SK-N-SH (cell line): ENCODE measurements at regions not wholly inside any gene's neighbourhood (a gene's known extent, or its start where the extent isn't known, plus 50 kb on each side); places are given as distances from the start of the nearest gene placed in this dataset.

Experiments used
- CTCF ChIA-PET: fragments of 300-600, 350-600 bp; formaldehyde crosslinking; extraction: SDS; loops from one replicate; lab custom pipeline; 2021; lab: Yijun Ruan, JAX
- POLR2A ChIA-PET: fragments of 350-600 bp; sonication (Branson Sonifier 250); formaldehyde crosslinking; extraction: SDS; loops from one replicate; lab custom pipeline; 2020; ENCODE audit warnings: antibody characterized with exemption, inconsistent platforms; lab: Yijun Ruan, JAX
- DNase-seq: peaks from one replicate; pipeline ENCODE4 v3.0.0; 2012
- H2AFZ ChIP-seq: fragments of 200-600 bp; sonication (generic); 2 replicates; pipeline ENCODE4 v1.8.1; 2016; ENCODE audit warnings: antibody characterized with exemption, mild to moderate bottlenecking, low read depth
- H3F3A ChIP-seq: fragments of 200-600 bp; sonication (generic); replicated peaks from 2 replicates; pipeline ENCODE3; 2016; ENCODE audit warnings: antibody characterized with exemption, mild to moderate bottlenecking; ENCODE audit not compliant: insufficient read depth
- H3K27ac ChIP-seq, 2 experiments: fragments of 200-500 bp in 1 of 2; fragments of 200-600 bp in 1 of 2; sonication (Bioruptor generic) in 1 of 2; sonication (generic), shearing (Covaris generic) in 1 of 2; 2 replicates each; pipeline versions ENCODE4 v1.5.1 to v1.6.1; 2014 to 2016; ENCODE audit warnings: low read depth in 2 of 2, inconsistent platforms in 1 of 2, low read length in 1 of 2, mild to moderate bottlenecking in 1 of 2, mixed read lengths in 1 of 2
- H3K27me3 ChIP-seq: fragments of 200-600 bp; sonication (generic), shearing (Covaris generic); 2 replicates; pipeline ENCODE4 v1.6.1; 2016; ENCODE audit warnings: mixed run types; ENCODE audit not compliant: insufficient read depth
- H3K36me3 ChIP-seq, 2 experiments: fragments of 200-500 bp in 1 of 2; fragments of 200-600 bp in 1 of 2; sonication (Bioruptor generic) in 1 of 2; sonication (generic) in 1 of 2; replicated peaks in 1 of 2; 2 replicates each; pipeline versions ENCODE3 to v1.5.1; 2014 to 2016; ENCODE audit warnings: low read length in 1 of 2, mild to moderate bottlenecking in 1 of 2; ENCODE audit not compliant: insufficient read depth in 2 of 2, control insufficient read depth in 1 of 2
- H3K4me1 ChIP-seq, 2 experiments: fragments of 200-500 bp in 1 of 2; fragments of 200-600 bp in 1 of 2; sonication (Bioruptor generic) in 1 of 2; sonication (generic), shearing (Covaris generic) in 1 of 2; 2 replicates each; pipeline versions ENCODE4 v1.5.1 to v1.6.1; 2014 to 2016; ENCODE audit warnings: low read depth in 1 of 2, low read length in 1 of 2, mixed run types in 1 of 2; ENCODE audit not compliant: insufficient read depth in 2 of 2, control insufficient read depth in 1 of 2
- H3K4me2 ChIP-seq: fragments of 200-600 bp; sonication (generic), shearing (Covaris generic); 2 replicates; pipeline ENCODE4 v1.6.1; 2017; ENCODE audit warnings: mixed run types
- H3K4me3 ChIP-seq, 2 experiments: fragments of 200-500 bp in 1 of 2; fragments of 200-600 bp in 1 of 2; sonication (Bioruptor generic) in 1 of 2; sonication (generic), shearing (Covaris generic) in 1 of 2; 2 replicates each; pipeline versions ENCODE4 v1.5.1 to v1.8.1; 2014 to 2016; ENCODE audit warnings: low read depth in 2 of 2, inconsistent platforms in 1 of 2, low read length in 1 of 2, mild to moderate bottlenecking in 1 of 2, mixed read lengths in 1 of 2, moderate library complexity in 1 of 2
- H3K79me2 ChIP-seq: fragments of 200-600 bp; sonication (generic); 2 replicates; pipeline ENCODE4 v1.8.1; 2017; ENCODE audit warnings: mild to moderate bottlenecking; ENCODE audit not compliant: insufficient read depth
- H3K9ac ChIP-seq: fragments of 200-600 bp; sonication (generic); 2 replicates; pipeline ENCODE4 v1.6.1; 2017; ENCODE audit warnings: mixed run types
- H3K9me2 ChIP-seq: fragments of 200-600 bp; sonication (generic); 2 replicates; pipeline ENCODE4 v1.6.1; 2017; ENCODE audit warnings: mixed run types
- H3K9me3 ChIP-seq: fragments of 200-600 bp; sonication (generic); 2 replicates; pipeline ENCODE4 v1.6.1; 2017; ENCODE audit warnings: mixed run types, mild to moderate bottlenecking, moderate library complexity
- H4K20me1 ChIP-seq: fragments of 200-600 bp; sonication (generic); 2 replicates; pipeline ENCODE4 v1.6.1; 2017; ENCODE audit warnings: mild to moderate bottlenecking, mixed run types; ENCODE audit not compliant: insufficient read depth
- CHD2 ChIP-seq: fragments of 150-350 bp; IDR thresholded peaks from 2 replicates; pipeline ENCODE4 v1.6.1; 2018; ENCODE audit warnings: low read length; ENCODE audit not compliant: partially characterized antibody
- EZH2phosphoT487 ChIP-seq: fragments of 200-600 bp; sonication (generic); IDR thresholded peaks from 2 replicates; pipeline ENCODE4 v1.6.1; 2017; ENCODE audit warnings: low read depth, mixed run types, mild to moderate bottlenecking, antibody characterized with exemption, moderate library complexity, borderline replicate concordance
- FOSL2 ChIP-seq: IDR thresholded peaks from 2 replicates; pipeline ENCODE4 v1.4.0; 2012; ENCODE audit warnings: low read depth, mild to moderate bottlenecking, moderate library complexity, borderline replicate concordance
- GABPA ChIP-seq: IDR thresholded peaks from 2 replicates; pipeline ENCODE4 v1.4.0; 2012; ENCODE audit warnings: low read depth, mild to moderate bottlenecking
- GATA2 ChIP-seq: sonication (generic); formaldehyde crosslinking; IDR thresholded peaks from 2 replicates; pipeline ENCODE4 v1.5.0; 2020; ENCODE audit warnings: mild to moderate bottlenecking, missing genetic modification reagents
- NFIC ChIP-seq: IDR thresholded peaks from 2 replicates; pipeline ENCODE4 v1.4.0; 2012; ENCODE audit warnings: borderline replicate concordance
- NRF1 ChIP-seq: IDR thresholded peaks from 2 replicates; pipeline ENCODE4 v1.6.1; 2012; ENCODE audit warnings: low read depth, mild to moderate bottlenecking, low read length
- POLR2AphosphoS5 ChIP-seq: IDR thresholded peaks from 2 replicates; pipeline ENCODE4 v1.6.1; 2012; ENCODE audit warnings: low read depth, low read length
- RCOR1 ChIP-seq: fragments of 150-350 bp; IDR thresholded peaks from 2 replicates; pipeline ENCODE4 v1.6.1; 2017; ENCODE audit warnings: antibody characterized with exemption, low read length
- RXRA ChIP-seq: IDR thresholded peaks from 2 replicates; pipeline ENCODE4 v1.4.0; 2012; ENCODE audit warnings: low read depth, mild to moderate bottlenecking, borderline replicate concordance
- SMC3 ChIP-seq: IDR thresholded peaks from 2 replicates; pipeline ENCODE4 v1.6.1; 2012; ENCODE audit warnings: low read depth, low read length, improper control_type of control experiment
- TAF1 ChIP-seq: IDR thresholded peaks from 2 replicates; pipeline ENCODE4 v1.6.1; 2012; ENCODE audit warnings: low read depth, mild to moderate bottlenecking, low read length, moderate library complexity, borderline replicate concordance
- TCF12 ChIP-seq: IDR thresholded peaks from 2 replicates; pipeline ENCODE4 v1.4.0; 2012
- TEAD4 ChIP-seq: IDR thresholded peaks from 2 replicates; pipeline ENCODE4 v1.4.0; 2012; ENCODE audit warnings: mild to moderate bottlenecking, borderline replicate concordance; ENCODE audit not compliant: insufficient read depth
- WGBS: methylation state at CpG from one replicate; pipeline ENCODE4 v1.1.6; 2017; ENCODE audit warnings: low lambda C conversion rate; 5-methylcytosine and 5-hydroxymethylcytosine counted together
- TF ChIP-seq, protein P1 (sequence below): IDR thresholded peaks from 2 replicates; pipeline ENCODE4 v1.4.0; 2012; ENCODE audit warnings: low read depth, borderline replicate concordance
- TF ChIP-seq, protein P2 (sequence below): fragments of 150-350 bp; IDR thresholded peaks from 2 replicates; pipeline ENCODE4 v1.6.1; 2017; ENCODE audit warnings: antibody characterized with exemption, low read length, low read depth, borderline replicate concordance
- TF ChIP-seq, protein P3 (sequence below): IDR thresholded peaks from 2 replicates; pipeline ENCODE4; 2012
- TF ChIP-seq, protein P4 (sequence below): IDR thresholded peaks from 2 replicates; pipeline ENCODE4 v1.4.0; 2012; ENCODE audit warnings: low read depth, borderline replicate concordance

DNA sequence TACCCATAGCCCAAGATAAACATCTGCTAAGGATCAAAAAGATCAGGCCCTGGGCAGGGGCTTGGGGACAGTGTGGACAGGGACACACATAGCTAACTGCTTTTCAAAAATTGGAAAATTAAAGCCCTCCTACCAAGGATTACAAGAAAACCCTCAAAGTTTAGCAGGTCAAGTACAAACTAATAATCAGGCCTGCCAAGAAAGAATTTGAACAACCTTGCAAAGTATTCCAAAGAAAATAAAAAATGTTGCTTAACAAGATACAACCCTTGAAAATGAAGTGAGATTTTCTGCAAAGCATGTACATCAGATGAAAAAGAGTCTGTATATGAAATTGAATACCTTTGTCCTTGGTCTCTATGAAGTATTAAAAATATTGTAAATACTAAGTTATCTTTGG lies 67.3 kb downstream of the KLF12 start:
- TF ChIP-seq, protein P1, sequence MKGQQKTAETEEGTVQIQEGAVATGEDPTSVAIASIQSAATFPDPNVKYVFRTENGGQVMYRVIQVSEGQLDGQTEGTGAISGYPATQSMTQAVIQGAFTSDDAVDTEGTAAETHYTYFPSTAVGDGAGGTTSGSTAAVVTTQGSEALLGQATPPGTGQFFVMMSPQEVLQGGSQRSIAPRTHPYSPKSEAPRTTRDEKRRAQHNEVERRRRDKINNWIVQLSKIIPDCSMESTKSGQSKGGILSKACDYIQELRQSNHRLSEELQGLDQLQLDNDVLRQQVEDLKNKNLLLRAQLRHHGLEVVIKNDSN, result no peak
- TF ChIP-seq POLR2AphosphoS5, result no peak
- TF ChIP-seq FOSL2, result no peak
- TF ChIP-seq SMC3, result no peak
- no peak for TF ChIP-seq RXRA
- TF ChIP-seq TEAD4, result no peak
- TF ChIP-seq CHD2, result no peak
- TF ChIP-seq TAF1, result no peak
- TF ChIP-seq TCF12, result no peak
- no peak for TF ChIP-seq GABPA
- TF ChIP-seq, protein P2, sequence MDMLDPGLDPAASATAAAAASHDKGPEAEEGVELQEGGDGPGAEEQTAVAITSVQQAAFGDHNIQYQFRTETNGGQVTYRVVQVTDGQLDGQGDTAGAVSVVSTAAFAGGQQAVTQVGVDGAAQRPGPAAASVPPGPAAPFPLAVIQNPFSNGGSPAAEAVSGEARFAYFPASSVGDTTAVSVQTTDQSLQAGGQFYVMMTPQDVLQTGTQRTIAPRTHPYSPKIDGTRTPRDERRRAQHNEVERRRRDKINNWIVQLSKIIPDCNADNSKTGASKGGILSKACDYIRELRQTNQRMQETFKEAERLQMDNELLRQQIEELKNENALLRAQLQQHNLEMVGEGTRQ, result no peak
- no peak for TF ChIP-seq EZH2phosphoT487
- POLR2A ChIA-PET, result no interaction called here
- no peaks in the 10 kb centered on the region for H3K9me3 ChIP-seq
- no peak overlapping the region for H3K4me2 ChIP-seq
- CTCF ChIA-PET, result no interaction called here
- H3K4me1 ChIP-seq, result peaks cover 10% of the 10 kb centered on the region in 2 experiments; a peak in 3 of 4 replicates
- DNase-seq, result no peak
- no peaks in the 10 kb centered on the region for H4K20me1 ChIP-seq
- no peak overlapping the region for H3K27ac ChIP-seq
- H2AFZ ChIP-seq, result no peak overlapping the region
- no peaks in the 10 kb centered on the region for H3F3A ChIP-seq
- H3K9me2 ChIP-seq, result no peaks in the 10 kb centered on the region
- H3K27me3 ChIP-seq, result no peaks in the 10 kb centered on the region
- H3K4me3 ChIP-seq, result no peak overlapping the region
- H3K79me2 ChIP-seq, result peaks cover 44% of the 10 kb centered on the region
- H3K9ac ChIP-seq, result no peak overlapping the region
- no peaks in the 10 kb centered on the region for H3K36me3 ChIP-seq

DNA sequence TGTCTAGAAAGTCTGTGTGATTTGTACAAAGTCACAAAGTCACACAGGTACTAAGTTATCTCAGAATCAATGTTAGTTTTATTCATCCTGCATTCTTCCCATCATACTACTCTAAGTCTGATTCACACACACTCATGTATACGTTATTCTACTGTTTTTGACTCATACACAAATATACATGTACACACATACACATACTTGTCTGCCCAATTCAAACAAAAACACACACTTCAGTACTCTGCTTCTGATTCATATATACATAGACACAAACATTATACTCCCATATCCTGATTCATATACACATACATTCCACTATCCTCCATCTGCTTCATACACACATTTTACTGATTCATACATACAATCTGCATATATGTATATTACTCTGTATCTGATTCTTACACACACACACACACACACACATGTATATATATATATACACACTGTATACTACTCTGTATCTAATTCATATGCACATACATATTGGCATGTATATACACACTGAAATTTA lies 69.3 kb downstream of the KLF12 start:
- no peaks in the 10 kb centered on the region for H3F3A ChIP-seq
- H3K36me3 ChIP-seq, result peaks cover 0 to 3% of the 10 kb centered on the region in 2 experiments
- peaks cover 33% of the 10 kb centered on the region for H3K79me2 ChIP-seq
- ChIA-PET POLR2A (no interaction called here), CTCF (no interaction called here)
- no peak for DNase-seq
- H3K9me3 ChIP-seq, result no peaks in the 10 kb centered on the region
- H4K20me1 ChIP-seq, result no peaks in the 10 kb centered on the region
- WGBS, result 84% methylated on average over 1 of the region's 1 CpG
- no peaks in the 10 kb centered on the region for H3K9me2 ChIP-seq
- no peak overlapping the region for H3K9ac ChIP-seq
- no peak overlapping the region for H2AFZ ChIP-seq
- peak overlapping the region in 1 of 2 experiments; percentile 47; a peak in 1 of 4 replicates for H3K27ac ChIP-seq
- H3K27me3 ChIP-seq, result no peaks in the 10 kb centered on the region
- no peak overlapping the region for H3K4me3 ChIP-seq
- peaks cover 11 to 12% of the 10 kb centered on the region in 2 experiments; a peak in 3 of 4 replicates for H3K4me1 ChIP-seq
- TF ChIP-seq NRF1 (no peak), GATA2 (no peak), RCOR1 (no peak), POLR2AphosphoS5 (no peak), TAF1 (no peak), NFIC (no peak)
- TF ChIP-seq, protein P2, result no peak
- TF ChIP-seq, protein P3, sequence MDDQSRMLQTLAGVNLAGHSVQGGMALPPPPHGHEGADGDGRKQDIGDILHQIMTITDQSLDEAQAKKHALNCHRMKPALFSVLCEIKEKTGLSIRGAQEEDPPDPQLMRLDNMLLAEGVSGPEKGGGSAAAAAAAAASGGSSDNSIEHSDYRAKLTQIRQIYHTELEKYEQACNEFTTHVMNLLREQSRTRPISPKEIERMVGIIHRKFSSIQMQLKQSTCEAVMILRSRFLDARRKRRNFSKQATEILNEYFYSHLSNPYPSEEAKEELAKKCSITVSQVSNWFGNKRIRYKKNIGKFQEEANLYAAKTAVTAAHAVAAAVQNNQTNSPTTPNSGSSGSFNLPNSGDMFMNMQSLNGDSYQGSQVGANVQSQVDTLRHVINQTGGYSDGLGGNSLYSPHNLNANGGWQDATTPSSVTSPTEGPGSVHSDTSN, result no peak
- TF ChIP-seq, protein P4, sequence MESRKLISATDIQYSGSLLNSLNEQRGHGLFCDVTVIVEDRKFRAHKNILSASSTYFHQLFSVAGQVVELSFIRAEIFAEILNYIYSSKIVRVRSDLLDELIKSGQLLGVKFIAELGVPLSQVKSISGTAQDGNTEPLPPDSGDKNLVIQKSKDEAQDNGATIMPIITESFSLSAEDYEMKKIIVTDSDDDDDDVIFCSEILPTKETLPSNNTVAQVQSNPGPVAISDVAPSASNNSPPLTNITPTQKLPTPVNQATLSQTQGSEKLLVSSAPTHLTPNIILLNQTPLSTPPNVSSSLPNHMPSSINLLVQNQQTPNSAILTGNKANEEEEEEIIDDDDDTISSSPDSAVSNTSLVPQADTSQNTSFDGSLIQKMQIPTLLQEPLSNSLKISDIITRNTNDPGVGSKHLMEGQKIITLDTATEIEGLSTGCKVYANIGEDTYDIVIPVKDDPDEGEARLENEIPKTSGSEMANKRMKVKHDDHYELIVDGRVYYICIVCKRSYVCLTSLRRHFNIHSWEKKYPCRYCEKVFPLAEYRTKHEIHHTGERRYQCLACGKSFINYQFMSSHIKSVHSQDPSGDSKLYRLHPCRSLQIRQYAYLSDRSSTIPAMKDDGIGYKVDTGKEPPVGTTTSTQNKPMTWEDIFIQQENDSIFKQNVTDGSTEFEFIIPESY, result no peak
- no peak overlapping the region for H3K4me2 ChIP-seq
